GM23338 (cell line): ENCODE measurements at regions not wholly inside any gene's neighbourhood (a gene's known extent, or its start where the extent isn't known, plus 50 kb on each side); places are given as distances from the start of the nearest gene placed in this dataset.

Experiments used
- CREB1 ChIP-seq: fragments of 250-450 bp; sonication (Bioruptor Pico); IDR thresholded peaks from 2 replicates; pipeline ENCODE4 v1.5.0; 2020; ENCODE audit warnings: low read depth, mild to moderate bottlenecking, moderate library complexity
- EZH2 ChIP-seq: fragments of 200-600 bp; sonication (generic); IDR thresholded peaks from one replicate; pipeline ENCODE4 v1.8.0; 2017; ENCODE audit warnings: antibody characterized with exemption, mild to moderate bottlenecking, low read depth; ENCODE audit not compliant: unreplicated experiment
- EZH2phosphoT487 ChIP-seq: fragments of 200-600 bp; sonication (generic); IDR thresholded peaks from one replicate; pipeline ENCODE4 v1.8.1; 2018; ENCODE audit warnings: antibody characterized with exemption; ENCODE audit not compliant: unreplicated experiment
- JUNB ChIP-seq: IDR thresholded peaks from one replicate; pipeline ENCODE4 v1.6.1; 2016; ENCODE audit warnings: antibody characterized with exemption; ENCODE audit not compliant: unreplicated experiment
- POLR2AphosphoS5 ChIP-seq: IDR thresholded peaks from 2 replicates; pipeline ENCODE4 v1.6.1; 2016; ENCODE audit warnings: antibody characterized with exemption, low read depth
- STAT1 ChIP-seq: IDR thresholded peaks from one replicate; pipeline ENCODE4 v1.6.1; 2016; ENCODE audit warnings: antibody characterized with exemption; ENCODE audit not compliant: unreplicated experiment
- ZNF114 ChIP-seq: fragments of 250-450 bp; sonication (Bioruptor Pico); IDR thresholded peaks from 2 replicates; pipeline ENCODE4 v1.5.0; 2020; ENCODE audit warnings: mild to moderate bottlenecking, moderate library complexity
- TF ChIP-seq, protein P1 (sequence below), 2 experiments: fragments of 200-600 bp in 1 of 2; sonication (generic) in 1 of 2; conservative IDR thresholded peaks; 2 replicates each; pipeline versions ENCODE4 v1.5.1 to v1.6.1; 2016 to 2017; ENCODE audit warnings: antibody characterized with exemption in 2 of 2, low read depth in 2 of 2, mild to moderate bottlenecking in 2 of 2, moderate library complexity in 1 of 2
- TF ChIP-seq, protein P2 (sequence below): fragments of 250-450 bp; sonication (Bioruptor Pico); IDR thresholded peaks from 2 replicates; pipeline ENCODE4 v1.5.0; 2020; ENCODE audit warnings: mild to moderate bottlenecking, moderate library complexity
- TF ChIP-seq, protein P3 (sequence below): IDR thresholded peaks from one replicate; pipeline ENCODE4 v1.6.1; 2018; ENCODE audit warnings: antibody characterized with exemption; ENCODE audit not compliant: unreplicated experiment

DNA sequence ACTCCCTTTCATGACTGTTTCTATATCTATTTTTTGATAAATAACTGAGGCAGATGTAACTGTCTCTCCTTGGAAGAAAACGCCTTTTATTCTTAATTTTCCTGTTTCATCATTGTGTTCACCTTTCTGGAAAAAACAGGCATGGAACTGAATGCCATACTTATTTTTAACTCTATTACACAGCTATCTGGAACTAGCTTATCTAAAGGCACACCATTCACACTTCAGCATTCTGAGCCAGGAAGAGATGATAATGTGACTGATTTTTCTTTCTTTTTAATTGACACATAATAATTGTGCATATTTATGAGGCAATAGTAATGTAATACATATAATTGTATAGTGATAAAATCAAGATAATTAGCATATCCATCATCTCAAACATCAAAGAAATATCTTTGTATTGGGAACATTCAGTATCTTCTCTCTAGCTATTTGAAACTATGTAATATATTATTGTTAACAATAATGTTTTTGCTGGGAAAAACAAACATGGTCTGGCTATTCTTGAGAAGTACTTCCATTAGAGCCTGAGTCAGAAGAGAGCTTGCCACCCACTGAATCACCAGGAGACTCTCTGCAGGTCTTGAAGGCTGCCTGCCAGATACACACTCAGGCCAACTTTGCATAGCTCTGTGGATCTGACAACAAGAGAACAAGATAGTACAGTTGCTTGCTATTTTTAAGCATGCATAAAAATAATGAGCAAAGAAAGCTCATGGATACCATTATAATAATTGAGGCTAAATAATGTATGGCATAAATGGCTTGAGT, 501.0 kb upstream of the EDIL3 start:
- TF ChIP-seq, protein P1, sequence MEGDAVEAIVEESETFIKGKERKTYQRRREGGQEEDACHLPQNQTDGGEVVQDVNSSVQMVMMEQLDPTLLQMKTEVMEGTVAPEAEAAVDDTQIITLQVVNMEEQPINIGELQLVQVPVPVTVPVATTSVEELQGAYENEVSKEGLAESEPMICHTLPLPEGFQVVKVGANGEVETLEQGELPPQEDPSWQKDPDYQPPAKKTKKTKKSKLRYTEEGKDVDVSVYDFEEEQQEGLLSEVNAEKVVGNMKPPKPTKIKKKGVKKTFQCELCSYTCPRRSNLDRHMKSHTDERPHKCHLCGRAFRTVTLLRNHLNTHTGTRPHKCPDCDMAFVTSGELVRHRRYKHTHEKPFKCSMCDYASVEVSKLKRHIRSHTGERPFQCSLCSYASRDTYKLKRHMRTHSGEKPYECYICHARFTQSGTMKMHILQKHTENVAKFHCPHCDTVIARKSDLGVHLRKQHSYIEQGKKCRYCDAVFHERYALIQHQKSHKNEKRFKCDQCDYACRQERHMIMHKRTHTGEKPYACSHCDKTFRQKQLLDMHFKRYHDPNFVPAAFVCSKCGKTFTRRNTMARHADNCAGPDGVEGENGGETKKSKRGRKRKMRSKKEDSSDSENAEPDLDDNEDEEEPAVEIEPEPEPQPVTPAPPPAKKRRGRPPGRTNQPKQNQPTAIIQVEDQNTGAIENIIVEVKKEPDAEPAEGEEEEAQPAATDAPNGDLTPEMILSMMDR (conservative IDR thresholded peaks at IDR 0.05; ENCODE audit: low read depth in 2 of 2) = no peak
- TF ChIP-seq JUNB (no peak), EZH2phosphoT487 (no peak), EZH2 (no peak), POLR2AphosphoS5 (no peak), CREB1 (CRISPR knock-in tag) (no peak), ZNF114 (no peak), STAT1 (no peak)
- TF ChIP-seq, protein P2, sequence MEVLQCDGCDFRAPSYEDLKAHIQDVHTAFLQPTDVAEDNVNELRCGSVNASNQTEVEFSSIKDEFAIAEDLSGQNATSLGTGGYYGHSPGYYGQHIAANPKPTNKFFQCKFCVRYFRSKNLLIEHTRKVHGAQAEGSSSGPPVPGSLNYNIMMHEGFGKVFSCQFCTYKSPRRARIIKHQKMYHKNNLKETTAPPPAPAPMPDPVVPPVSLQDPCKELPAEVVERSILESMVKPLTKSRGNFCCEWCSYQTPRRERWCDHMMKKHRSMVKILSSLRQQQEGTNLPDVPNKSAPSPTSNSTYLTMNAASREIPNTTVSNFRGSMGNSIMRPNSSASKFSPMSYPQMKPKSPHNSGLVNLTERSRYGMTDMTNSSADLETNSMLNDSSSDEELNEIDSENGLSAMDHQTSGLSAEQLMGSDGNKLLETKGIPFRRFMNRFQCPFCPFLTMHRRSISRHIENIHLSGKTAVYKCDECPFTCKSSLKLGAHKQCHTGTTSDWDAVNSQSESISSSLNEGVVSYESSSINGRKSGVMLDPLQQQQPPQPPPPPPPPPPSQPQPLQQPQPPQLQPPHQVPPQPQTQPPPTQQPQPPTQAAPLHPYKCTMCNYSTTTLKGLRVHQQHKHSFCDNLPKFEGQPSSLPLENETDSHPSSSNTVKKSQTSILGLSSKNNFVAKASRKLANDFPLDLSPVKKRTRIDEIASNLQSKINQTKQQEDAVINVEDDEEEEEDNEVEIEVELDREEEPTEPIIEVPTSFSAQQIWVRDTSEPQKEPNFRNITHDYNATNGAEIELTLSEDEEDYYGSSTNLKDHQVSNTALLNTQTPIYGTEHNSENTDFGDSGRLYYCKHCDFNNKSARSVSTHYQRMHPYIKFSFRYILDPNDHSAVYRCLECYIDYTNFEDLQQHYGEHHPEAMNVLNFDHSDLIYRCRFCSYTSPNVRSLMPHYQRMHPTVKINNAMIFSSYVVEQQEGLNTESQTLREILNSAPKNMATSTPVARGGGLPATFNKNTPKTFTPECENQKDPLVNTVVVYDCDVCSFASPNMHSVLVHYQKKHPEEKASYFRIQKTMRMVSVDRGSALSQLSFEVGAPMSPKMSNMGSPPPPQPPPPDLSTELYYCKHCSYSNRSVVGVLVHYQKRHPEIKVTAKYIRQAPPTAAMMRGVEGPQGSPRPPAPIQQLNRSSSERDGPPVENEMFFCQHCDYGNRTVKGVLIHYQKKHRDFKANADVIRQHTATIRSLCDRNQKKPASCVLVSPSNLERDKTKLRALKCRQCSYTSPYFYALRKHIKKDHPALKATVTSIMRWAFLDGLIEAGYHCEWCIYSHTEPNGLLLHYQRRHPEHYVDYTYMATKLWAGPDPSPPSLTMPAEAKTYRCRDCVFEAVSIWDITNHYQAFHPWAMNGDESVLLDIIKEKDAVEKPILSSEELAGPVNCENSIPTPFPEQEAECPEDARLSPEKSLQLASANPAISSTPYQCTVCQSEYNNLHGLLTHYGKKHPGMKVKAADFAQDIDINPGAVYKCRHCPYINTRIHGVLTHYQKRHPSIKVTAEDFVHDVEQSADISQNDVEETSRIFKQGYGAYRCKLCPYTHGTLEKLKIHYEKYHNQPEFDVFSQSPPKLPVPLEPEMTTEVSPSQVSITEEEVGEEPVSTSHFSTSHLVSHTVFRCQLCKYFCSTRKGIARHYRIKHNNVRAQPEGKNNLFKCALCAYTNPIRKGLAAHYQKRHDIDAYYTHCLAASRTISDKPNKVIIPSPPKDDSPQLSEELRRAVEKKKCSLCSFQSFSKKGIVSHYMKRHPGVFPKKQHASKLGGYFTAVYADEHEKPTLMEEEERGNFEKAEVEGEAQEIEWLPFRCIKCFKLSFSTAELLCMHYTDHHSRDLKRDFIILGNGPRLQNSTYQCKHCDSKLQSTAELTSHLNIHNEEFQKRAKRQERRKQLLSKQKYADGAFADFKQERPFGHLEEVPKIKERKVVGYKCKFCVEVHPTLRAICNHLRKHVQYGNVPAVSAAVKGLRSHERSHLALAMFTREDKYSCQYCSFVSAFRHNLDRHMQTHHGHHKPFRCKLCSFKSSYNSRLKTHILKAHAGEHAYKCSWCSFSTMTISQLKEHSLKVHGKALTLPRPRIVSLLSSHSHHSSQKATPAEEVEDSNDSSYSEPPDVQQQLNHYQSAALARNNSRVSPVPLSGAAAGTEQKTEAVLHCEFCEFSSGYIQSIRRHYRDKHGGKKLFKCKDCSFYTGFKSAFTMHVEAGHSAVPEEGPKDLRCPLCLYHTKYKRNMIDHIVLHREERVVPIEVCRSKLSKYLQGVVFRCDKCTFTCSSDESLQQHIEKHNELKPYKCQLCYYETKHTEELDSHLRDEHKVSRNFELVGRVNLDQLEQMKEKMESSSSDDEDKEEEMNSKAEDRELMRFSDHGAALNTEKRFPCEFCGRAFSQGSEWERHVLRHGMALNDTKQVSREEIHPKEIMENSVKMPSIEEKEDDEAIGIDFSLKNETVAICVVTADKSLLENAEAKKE (CRISPR knock-in tag) = no peak
- TF ChIP-seq, protein P3, sequence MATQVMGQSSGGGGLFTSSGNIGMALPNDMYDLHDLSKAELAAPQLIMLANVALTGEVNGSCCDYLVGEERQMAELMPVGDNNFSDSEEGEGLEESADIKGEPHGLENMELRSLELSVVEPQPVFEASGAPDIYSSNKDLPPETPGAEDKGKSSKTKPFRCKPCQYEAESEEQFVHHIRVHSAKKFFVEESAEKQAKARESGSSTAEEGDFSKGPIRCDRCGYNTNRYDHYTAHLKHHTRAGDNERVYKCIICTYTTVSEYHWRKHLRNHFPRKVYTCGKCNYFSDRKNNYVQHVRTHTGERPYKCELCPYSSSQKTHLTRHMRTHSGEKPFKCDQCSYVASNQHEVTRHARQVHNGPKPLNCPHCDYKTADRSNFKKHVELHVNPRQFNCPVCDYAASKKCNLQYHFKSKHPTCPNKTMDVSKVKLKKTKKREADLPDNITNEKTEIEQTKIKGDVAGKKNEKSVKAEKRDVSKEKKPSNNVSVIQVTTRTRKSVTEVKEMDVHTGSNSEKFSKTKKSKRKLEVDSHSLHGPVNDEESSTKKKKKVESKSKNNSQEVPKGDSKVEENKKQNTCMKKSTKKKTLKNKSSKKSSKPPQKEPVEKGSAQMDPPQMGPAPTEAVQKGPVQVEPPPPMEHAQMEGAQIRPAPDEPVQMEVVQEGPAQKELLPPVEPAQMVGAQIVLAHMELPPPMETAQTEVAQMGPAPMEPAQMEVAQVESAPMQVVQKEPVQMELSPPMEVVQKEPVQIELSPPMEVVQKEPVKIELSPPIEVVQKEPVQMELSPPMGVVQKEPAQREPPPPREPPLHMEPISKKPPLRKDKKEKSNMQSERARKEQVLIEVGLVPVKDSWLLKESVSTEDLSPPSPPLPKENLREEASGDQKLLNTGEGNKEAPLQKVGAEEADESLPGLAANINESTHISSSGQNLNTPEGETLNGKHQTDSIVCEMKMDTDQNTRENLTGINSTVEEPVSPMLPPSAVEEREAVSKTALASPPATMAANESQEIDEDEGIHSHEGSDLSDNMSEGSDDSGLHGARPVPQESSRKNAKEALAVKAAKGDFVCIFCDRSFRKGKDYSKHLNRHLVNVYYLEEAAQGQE = no peak
